OCI-LY7 (cell line): ENCODE measurements at regions not wholly inside any gene's neighbourhood (a gene's known extent, or its start where the extent isn't known, plus 50 kb on each side); places are given as distances from the start of the nearest gene placed in this dataset.
"Not testable (repeated sequence)": the region's sequence is repeated elsewhere in the genome, so short reads cannot be mapped to it uniquely, and the experiment has no call there.

ENCODE experiments used
- BruUV-seq: library from RNA; stranded (reverse); fragments of 400-500 nt; replicated peaks from 2 replicates; lab custom pipeline; 2021; lab: Mats Ljungman, UMichigan
- CTCF ChIA-PET: fragments of 300-600 bp; sonication (Branson Sonifier 250); formaldehyde crosslinking; loops from one replicate; lab custom pipeline; 2022; ENCODE audit warnings: antibody characterized with exemption; ENCODE audit not compliant: unreplicated experiment; lab: Charles Lee
- POLR2A ChIA-PET: fragments of 300-600 bp; sonication (Branson Sonifier 250); formaldehyde crosslinking; loops from one replicate; lab custom pipeline; 2022; ENCODE audit warnings: antibody characterized with exemption; lab: Charles Lee
- DNase-seq: peaks from one replicate; pipeline ENCODE4 v3.0.0-alpha.2; 2015; ENCODE audit warnings: low spot score
- H2AFZ ChIP-seq: fragments of 200-600 bp; sonication (generic), shearing (Covaris generic); 2 replicates; pipeline ENCODE4 v1.6.1; 2014; ENCODE audit warnings: mild to moderate bottlenecking, antibody characterized with exemption, low read length, moderate library complexity
- H3K27ac ChIP-seq: fragments of 200-600 bp; sonication (generic); 2 replicates; pipeline ENCODE4 v1.5.1; 2014; ENCODE audit warnings: mixed run types, low read depth, mild to moderate bottlenecking, moderate library complexity, low read length, inconsistent platforms; ENCODE audit not compliant: poor library complexity, severe bottlenecking
- H3K36me3 ChIP-seq: fragments of 200-600 bp; sonication (generic); 2 replicates; pipeline ENCODE4 v1.6.1; 2014; ENCODE audit warnings: mild to moderate bottlenecking, antibody characterized with exemption, low read length, moderate library complexity, mixed read lengths; ENCODE audit not compliant: insufficient read depth
- H3K4me1 ChIP-seq: fragments of 200-600 bp; sonication (generic); 2 replicates; pipeline ENCODE4 v1.5.1; 2014; ENCODE audit warnings: mild to moderate bottlenecking, low read length; ENCODE audit not compliant: insufficient read depth, poor library complexity, severe bottlenecking
- H3K4me2 ChIP-seq: fragments of 200-600 bp; sonication (generic); 2 replicates; pipeline ENCODE4 v1.6.1; 2014; ENCODE audit warnings: mild to moderate bottlenecking, low read length
- H3K4me3 ChIP-seq: fragments of 200-600 bp; sonication (generic); 2 replicates; pipeline ENCODE4 v1.5.1; 2014; ENCODE audit warnings: mild to moderate bottlenecking, low read depth, low read length; ENCODE audit not compliant: poor library complexity, severe bottlenecking
- H3K79me2 ChIP-seq: fragments of 200-600 bp; sonication (generic); 2 replicates; pipeline ENCODE4 v1.6.1; 2016; ENCODE audit warnings: low read depth, mild to moderate bottlenecking, low read length, moderate library complexity, mixed read lengths; ENCODE audit not compliant: insufficient read depth
- H3K9me2 ChIP-seq: fragments of 200-600 bp; sonication (generic); 2 replicates; pipeline ENCODE4 v1.6.1; 2016; ENCODE audit warnings: mild to moderate bottlenecking, low read length, mixed read lengths; ENCODE audit not compliant: insufficient read depth
- H3K9me3 ChIP-seq: fragments of 200-600 bp; sonication (generic); 2 replicates; pipeline ENCODE4 v1.6.1; 2014; ENCODE audit warnings: mild to moderate bottlenecking, mixed run types, low read length, mixed read lengths
- H4K20me1 ChIP-seq: fragments of 200-600 bp; sonication (generic); 2 replicates; pipeline ENCODE4 v1.6.1; 2014; ENCODE audit warnings: mild to moderate bottlenecking, antibody characterized with exemption, low read length, moderate library complexity, mixed read lengths; ENCODE audit not compliant: insufficient read depth
- EZH2phosphoT487 ChIP-seq: fragments of 200-600 bp; sonication (generic); IDR thresholded peaks from 2 replicates; pipeline ENCODE4 v1.6.1; 2018; ENCODE audit warnings: low read depth, borderline replicate concordance, mild to moderate bottlenecking, mixed run types, antibody characterized with exemption, low read length, moderate library complexity, mixed read lengths
- intact Hi-C: fragments of 100-400 bp; cut with micrococcal nuclease; formaldehyde crosslinking; loops from one replicate; pipeline ENCODE4 v1.10.0; 2022; ENCODE audit not compliant: unreplicated experiment
- TF ChIP-seq, protein P1 (sequence below): fragments of 200-600 bp; sonication (generic); conservative IDR thresholded peaks from 2 replicates; pipeline ENCODE4 v1.5.1; 2014; ENCODE audit warnings: mild to moderate bottlenecking, antibody characterized with exemption, low read length, moderate library complexity, mixed read lengths

DNA sequence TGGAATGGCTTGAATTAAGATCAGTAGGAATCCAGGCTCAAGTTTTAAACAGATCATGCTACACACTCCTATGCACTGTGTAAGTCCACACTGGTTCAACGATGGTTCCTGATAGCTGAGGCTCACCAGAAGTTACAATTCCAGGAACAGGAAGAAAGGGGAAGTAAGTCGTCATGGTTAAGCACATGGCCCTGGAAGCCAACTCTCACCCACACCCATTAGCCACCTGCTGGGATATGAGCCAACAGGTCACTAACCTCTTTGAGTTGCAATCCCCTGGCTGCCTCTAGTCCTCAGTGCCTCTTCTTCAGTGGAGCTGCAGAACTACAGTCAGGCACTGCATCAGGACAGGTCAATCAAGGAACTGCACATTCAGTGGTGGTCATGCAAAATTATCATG, 133.5 kb downstream of the TMEM182 start:
- Histone ChIP-seq H3K4me3 (no peak overlapping the region), H3K27ac (no peak overlapping the region), H3K9me3 (no peaks in the 10 kb centered on the region), H3K4me2 (no peak overlapping the region), H2AFZ (no peak overlapping the region), H3K79me2 (no peaks in the 10 kb centered on the region), H4K20me1 (no peaks in the 10 kb centered on the region), H3K36me3 (no peaks in the 10 kb centered on the region), H3K4me1 (no peaks in the 10 kb centered on the region), H3K9me2 (no peaks in the 10 kb centered on the region)
- BruUV-seq: no TSS peak
- intact Hi-C loops: no loop called here
- TF ChIP-seq EZH2phosphoT487: no peak
- TF ChIP-seq, protein P1, sequence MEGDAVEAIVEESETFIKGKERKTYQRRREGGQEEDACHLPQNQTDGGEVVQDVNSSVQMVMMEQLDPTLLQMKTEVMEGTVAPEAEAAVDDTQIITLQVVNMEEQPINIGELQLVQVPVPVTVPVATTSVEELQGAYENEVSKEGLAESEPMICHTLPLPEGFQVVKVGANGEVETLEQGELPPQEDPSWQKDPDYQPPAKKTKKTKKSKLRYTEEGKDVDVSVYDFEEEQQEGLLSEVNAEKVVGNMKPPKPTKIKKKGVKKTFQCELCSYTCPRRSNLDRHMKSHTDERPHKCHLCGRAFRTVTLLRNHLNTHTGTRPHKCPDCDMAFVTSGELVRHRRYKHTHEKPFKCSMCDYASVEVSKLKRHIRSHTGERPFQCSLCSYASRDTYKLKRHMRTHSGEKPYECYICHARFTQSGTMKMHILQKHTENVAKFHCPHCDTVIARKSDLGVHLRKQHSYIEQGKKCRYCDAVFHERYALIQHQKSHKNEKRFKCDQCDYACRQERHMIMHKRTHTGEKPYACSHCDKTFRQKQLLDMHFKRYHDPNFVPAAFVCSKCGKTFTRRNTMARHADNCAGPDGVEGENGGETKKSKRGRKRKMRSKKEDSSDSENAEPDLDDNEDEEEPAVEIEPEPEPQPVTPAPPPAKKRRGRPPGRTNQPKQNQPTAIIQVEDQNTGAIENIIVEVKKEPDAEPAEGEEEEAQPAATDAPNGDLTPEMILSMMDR: no peak
- no peak for DNase-seq
- POLR2A ChIA-PET: no interaction called here
- CTCF ChIA-PET: no interaction called here

DNA sequence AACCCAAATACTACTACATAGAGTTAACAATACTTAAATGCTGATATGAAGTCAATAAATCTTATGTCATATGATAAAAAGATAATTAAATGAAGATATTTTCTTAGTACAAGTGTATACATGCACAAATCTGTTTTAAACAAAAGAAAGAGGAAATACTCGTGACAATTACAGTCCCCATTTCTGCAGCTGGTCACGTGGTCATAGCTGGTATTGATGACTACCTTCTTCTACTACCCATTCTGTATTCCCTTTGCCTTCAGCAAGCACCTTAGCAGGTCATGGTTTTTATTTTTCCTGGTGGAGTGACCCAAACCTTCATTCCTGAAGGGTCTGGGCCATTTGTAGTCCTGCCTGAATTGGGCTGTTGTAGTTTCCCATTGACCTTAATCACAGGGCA, 147.4 kb downstream of the TMEM182 start:
- H3K9me2 ChIP-seq, CTCF ChIA-PET, intact Hi-C loops, BruUV-seq, H3K27ac ChIP-seq, H2AFZ ChIP-seq, POLR2A ChIA-PET, H3K9me3 ChIP-seq, H3K4me3 ChIP-seq, H3K4me2 ChIP-seq, H4K20me1 ChIP-seq, H3K79me2 ChIP-seq, H3K36me3 ChIP-seq, DNase-seq, H3K4me1 ChIP-seq: not testable (repeated sequence)

DNA sequence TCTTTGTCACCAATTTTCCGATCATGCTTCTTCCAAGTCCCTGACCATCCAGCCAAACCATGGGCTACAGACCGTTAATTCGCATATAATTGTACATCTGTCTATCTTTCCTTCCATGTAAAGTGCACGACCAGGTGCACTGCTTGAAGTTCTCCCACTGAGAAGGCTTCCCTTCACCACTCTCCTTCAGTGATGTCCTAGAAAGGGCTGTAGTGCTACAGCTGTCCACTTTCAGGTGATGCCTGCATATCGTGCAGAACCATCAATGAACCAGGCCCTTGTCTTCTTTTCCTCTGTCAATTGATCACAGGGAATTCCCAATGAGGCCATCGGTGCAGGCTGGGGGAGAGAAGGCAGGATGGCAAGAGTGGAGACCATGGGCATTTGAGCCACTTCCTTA, 148.9 kb downstream of the TMEM182 start:
- DNase-seq: no peak
- H3K36me3 ChIP-seq: no peaks in the 10 kb centered on the region
- BruUV-seq: no TSS peak
- TF ChIP-seq, protein P1: no peak
- TF ChIP-seq EZH2phosphoT487: no peak
- H2AFZ ChIP-seq: no peak overlapping the region
- no peaks in the 10 kb centered on the region for H3K4me1 ChIP-seq
- H3K9me2 ChIP-seq: no peaks in the 10 kb centered on the region
- H3K27ac ChIP-seq: no peak overlapping the region
- no peak overlapping the region for H3K4me3 ChIP-seq
- CTCF ChIA-PET: no interaction called here
- intact Hi-C loops: no loop called here
- H3K79me2 ChIP-seq: no peaks in the 10 kb centered on the region
- no peaks in the 10 kb centered on the region for H4K20me1 ChIP-seq
- POLR2A ChIA-PET: no interaction called here
- H3K4me2 ChIP-seq: no peak overlapping the region
- no peaks in the 10 kb centered on the region for H3K9me3 ChIP-seq
